CD4-positive, alpha-beta T cell treated with Interleukin-15 for 4 hours (primary cell): ENCODE measurements at regions not wholly inside any gene's neighbourhood (a gene's known extent, or its start where the extent isn't known, plus 50 kb on each side); places are given as distances from the start of the nearest gene placed in this dataset.
"Not testable (repeated sequence)": the region's sequence is repeated elsewhere in the genome, so short reads cannot be mapped to it uniquely, and the experiment has no call there.

Experiments
- DNase-seq: peaks from one replicate; pipeline ENCODE4 v3.0.0-alpha.2; 2020; ENCODE audit warnings: low spot score

DNA sequence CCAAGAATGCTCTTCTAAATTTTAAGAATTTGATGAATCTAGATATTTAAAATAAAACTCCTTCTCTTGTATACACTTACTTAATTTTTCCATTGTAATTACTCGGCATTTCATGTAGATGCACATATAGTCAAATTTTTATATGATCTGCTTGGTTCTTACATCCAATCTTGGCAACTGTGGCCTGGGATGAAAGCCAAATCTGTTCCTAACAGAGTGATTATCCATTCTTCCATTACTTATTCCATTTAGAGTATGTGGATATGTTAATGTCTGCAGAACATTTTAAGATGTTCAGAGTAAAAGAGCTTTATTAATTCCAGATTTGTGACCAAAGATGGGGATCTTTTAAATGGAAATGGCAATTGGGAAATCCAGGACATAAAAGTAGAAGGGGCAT, 144.1 kb upstream of the PDE7B start:
- no peak for DNase-seq

DNA sequence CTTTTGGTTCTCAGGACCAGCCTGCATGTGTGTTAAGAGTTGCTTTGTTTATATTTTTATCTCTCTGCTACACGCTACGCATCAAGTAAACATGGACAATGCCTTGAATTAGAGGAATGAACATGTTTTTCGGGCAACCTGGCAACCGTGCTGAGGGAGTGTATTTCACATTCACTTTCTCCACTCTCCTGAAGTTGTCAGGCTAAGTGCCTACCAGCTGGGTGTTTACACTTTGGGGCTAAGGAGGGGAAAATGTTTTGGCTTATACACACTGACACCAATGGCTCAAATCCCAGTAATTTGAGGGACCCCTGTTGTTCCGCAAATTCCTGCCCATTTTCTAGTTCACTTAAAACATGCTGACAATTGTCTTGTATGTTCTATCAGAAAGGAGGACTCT, 141.5 kb upstream of the PDE7B start:
- no peak for DNase-seq

DNA sequence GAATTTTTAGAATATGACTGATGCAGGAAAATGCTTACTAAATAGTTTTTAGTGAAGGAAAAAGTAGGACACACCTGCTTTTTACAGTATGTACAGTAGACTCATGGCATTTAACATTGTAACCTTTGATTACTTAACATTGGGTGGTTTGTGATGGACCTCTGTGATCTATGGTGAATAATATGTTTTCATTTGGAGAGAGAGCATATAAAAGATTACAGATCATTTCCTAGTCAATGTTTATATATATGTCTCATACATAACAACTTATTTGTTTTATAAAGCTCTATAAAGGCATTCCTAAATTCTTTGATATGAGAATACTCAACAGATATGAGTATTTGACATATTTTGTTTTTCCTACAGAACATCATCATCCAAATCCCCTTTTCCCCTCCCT, 129.3 kb upstream of the PDE7B start:
- DNase-seq = no peak

DNA sequence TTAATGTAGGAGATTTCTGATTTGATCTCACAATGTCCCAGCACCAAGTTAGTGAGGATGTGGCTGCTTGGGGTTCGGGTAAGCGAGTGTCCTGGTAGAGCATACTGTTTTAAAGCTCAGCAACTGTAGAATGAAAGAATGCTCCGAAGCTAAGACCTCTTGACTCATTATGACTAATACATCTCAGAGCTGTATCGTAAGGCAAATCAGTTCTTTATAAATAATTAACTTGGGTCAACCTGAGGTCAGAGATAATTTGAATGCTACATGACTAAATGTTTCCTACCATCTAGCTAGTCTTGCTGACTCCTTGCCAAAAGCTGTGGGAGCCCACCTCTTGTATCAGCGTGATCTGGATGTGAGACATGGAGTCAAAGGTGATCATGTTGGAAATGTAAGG, 128.8 kb upstream of the PDE7B start:
- no peak for DNase-seq

DNA sequence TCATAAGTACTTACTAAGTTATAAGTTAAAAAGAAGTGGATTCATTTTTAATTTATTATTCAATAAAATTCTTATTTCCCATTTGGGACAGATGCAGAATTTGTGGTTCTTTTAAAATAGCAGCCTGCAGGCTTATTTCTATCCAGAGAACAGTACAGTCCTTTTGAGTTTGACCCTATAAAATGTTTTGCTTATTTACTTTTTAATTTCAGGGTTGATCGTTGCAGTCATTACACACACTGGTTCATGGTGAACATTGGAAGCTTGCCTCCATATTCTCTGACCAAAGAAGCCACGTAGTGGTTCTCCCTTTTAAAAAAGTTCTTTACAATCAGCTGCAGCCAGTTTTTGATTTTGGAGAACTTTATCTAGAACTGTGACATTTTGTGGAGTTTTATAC, 122.9 kb upstream of the PDE7B start:
- DNase-seq = no peak

DNA sequence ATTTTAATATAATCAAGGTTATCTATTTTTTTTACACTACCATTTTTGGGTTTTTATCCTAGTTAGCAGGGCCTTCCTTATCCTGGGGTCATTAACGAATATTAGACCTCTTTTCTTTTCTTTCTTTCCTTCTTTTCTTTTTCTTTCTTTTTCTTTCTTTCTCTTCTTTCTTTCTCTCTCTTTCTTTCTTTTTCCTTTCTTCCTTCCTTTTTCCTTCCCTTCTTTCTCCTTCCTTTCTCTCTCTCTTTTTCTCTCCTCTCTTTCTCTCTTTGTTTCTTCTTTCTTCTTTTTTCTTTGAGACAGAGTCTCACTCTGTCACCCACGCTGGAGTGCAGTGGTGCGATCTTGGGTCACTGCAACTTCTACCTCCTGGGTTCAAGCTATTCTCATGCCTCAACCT, 120.4 kb upstream of the PDE7B start:
- no peak for DNase-seq

DNA sequence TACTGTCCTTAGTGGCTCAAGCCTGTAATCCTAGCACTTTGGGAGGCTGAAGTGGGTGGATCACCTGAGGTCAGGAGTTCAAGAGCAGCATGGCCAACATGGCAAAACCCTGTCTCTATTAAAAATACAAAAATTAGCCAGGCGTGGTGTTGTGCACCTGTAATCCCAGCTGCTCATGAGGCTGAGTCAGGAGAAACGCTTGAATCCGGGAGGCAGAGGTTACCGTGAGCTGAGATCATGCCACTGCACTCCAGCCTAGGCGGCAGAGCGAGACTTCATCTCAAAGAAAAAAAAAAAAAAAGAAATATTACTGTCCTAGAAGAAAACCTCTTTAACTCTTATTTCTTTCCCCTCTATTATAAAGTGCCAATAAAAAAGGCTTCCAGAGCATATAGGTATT, 115.2 kb upstream of the PDE7B start:
- DNase-seq = not testable (repeated sequence)

DNA sequence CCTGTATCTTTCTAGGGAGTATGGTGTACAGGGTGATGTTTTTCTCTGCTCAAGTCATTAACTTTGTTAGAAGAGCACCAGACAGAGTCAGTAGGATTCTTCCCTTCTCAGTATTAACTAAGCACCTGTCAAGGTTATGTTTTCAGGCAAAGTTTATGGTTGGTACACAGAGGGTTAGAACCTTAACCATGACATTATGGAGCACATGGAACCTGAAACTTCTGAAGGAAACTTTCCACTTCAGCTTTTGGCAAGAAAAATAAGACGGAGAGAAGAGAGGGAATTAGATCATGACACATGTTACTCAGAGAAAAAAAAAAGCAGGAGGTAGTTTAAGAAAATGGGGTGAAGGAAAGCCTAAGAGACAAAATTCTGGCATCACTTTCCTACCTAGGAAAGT, 112.9 kb upstream of the PDE7B start:
- DNase-seq = no peak

- DNase-seq = no peak
These were observed 112.2 kb upstream of the PDE7B start for GRCh38 chr6:135739288-135739687.

GRCh38 chr6:135740580-135740979, 110.9 kb upstream of the PDE7B start:
- DNase-seq = no peak

DNA sequence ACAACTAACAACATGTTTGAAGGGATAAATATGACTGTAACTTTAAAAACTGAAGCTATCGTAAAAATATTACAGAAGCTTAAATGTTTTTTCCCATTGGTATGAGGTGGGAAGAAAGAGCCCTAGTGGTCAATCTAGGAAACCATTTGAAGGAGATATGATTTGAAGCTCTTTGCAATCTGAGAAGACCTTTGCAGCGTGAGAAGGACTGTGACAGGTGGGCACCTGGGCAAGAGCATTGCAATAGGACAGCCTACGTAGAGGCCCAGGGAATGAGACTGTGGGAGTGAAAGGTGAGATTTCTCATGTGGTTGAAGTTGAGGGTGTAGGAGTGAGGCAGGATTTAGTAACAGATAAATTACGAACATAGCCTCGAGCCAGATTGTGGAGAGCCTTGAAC, 108.0 kb upstream of the PDE7B start:
- DNase-seq = no peak

DNA sequence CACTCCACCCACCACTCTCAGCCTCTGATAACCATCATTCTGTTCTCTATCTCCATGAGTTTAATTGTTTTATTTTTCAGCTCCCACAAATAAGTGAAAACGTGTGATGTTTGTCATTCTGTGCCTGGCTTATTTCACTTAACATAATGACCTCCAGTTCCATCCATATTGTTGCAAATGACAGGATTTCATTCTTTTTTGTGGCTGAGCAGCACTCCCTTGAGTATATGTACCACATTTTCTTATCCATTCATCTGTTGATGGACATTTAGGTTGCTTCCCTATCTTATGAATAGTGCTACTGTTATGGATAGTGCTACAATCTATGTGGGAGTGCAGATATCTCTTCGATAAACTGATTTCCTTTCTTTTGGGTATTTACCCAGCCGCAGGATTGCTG, 103.3 kb upstream of the PDE7B start:
- no peak for DNase-seq

DNA sequence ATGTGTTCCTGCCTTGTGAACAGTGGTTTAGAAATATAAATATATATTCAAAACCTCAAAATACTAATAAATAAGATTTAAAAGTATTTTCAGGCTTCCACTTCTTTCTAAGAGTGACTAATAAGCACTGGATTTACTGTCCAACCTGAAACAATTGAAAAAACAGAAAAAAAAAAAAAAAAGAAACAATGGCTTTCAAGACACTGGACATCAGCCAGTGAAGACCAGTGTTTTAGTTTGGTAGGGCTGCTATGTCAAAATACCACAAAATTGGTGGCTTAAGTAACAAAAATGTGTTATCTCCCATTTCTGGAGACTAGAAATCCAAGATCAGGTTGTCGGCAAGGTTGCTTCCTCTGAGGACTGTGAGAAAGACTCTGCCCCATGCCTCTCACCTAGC, 101.4 kb upstream of the PDE7B start:
- DNase-seq = no peak

- DNase-seq = no peak
These were observed 98.3 kb upstream of the PDE7B start for GRCh38 chr6:135753196-135753595.

- no peak for DNase-seq
These were observed 91.7 kb upstream of the PDE7B start for GRCh38 chr6:135759831-135760230.

DNA sequence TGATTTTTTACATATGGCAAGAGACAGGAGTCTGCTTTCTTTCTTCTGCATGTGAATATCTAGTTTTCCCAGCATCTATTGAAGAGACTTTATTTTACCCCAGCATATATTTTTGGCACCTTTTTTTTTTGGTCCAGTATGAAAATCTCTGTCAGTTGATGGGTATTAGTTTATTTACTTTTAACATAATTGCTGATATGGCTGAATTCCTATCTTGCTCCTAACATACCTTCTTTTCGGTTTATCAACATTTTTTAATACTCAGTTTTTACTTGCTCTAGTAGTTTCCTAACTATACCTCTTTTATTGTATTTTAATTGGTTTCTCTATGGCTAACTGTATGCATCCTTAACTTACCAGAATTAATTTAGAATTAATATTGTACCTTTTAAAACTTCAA, 77.5 kb upstream of the PDE7B start:
- no peak for DNase-seq

GRCh38 chr6:135779213-135779612, 72.3 kb upstream of the PDE7B start:
- DNase-seq = no peak

DNA sequence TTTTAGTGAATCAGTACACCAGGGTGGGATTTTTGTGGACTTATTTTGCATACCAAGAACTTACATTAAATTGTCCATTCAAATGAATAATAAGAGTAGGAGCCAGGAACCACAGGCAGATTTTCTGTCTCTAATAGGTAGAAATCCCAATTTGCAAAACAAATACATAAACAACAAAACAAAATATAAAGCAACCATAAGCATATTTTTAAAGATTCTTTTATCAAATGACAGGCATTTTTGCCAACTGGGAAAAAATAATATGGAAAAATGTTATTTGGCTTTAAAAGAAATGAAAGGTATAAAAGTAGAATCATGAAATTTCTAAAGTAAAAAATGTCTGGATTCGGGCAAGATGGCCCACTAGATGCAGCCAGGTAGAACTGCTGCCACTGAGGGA, 71.2 kb upstream of the PDE7B start:
- no peak for DNase-seq

DNA sequence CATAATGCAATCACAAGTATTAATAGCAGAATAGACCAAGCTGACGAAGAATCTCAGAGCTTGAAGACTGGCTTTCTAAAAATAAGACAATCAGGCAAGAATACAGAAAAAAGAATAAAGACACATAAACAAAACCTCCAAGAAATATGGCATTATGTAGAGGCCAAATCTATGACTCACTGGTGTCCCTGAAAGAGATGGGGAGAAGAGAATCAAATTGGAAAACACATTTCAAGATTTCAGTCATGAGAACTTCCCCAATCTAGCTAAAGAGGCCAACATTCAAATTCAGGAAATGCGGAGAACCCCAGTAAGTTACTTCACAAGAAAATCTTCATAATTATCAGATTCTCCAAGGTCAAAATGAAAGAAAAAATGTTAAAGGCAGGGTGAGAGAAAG, 69.0 kb upstream of the PDE7B start:
- no peak for DNase-seq

GRCh38 chr6:135784507-135784906, 67.0 kb upstream of the PDE7B start:
- no peak for DNase-seq

DNA sequence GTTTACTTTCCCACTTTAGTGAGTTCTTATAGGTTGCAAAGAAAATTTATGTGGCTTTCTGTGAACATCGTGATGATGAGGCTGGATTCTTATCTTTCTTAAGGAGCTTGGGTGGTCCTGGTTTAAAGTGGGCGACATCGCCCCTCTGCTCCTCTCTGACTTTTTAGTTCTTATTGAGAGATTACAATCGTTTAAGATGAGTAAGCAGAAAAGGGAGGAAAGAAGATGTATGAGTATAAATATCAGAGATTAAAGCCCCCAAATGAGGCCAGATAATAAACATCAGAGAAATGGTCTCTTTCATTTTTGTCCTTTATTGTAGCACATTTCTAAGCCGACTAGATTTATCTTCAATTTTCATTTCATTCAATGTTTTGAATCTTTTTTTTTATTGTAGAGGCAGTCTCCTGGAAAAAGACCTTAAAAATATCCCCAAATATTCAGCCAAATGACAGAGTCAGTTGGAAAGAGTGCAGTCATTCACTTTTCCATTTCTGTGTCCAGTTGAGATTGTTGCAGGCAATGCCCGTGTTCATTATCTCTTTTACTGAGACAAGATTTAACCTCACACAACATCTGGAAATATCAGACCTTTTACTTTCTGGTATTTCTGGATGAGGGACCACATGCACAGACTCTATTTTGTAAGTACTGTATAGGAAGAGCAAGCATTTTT, 62.0 kb upstream of the PDE7B start:
- no peak for DNase-seq

DNA sequence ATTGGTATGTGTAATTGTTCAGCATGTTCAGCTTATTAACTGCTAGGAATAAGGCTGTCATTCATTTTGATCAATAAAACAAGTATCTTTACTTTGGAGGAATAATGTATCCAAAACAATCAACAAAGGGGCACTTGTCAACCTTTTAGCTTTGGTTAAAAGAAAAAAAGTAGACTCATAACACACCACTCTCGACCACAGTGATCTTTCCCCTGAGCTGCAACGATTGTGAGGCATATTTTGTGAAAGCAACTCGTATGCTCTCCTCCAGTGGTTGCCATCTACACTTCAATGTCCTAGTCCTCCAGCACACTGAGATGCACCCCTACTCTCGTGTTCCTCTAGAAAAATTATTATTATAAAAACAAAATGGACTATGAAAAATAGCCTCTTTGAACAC, 60.1 kb upstream of the PDE7B start:
- DNase-seq = no peak

DNA sequence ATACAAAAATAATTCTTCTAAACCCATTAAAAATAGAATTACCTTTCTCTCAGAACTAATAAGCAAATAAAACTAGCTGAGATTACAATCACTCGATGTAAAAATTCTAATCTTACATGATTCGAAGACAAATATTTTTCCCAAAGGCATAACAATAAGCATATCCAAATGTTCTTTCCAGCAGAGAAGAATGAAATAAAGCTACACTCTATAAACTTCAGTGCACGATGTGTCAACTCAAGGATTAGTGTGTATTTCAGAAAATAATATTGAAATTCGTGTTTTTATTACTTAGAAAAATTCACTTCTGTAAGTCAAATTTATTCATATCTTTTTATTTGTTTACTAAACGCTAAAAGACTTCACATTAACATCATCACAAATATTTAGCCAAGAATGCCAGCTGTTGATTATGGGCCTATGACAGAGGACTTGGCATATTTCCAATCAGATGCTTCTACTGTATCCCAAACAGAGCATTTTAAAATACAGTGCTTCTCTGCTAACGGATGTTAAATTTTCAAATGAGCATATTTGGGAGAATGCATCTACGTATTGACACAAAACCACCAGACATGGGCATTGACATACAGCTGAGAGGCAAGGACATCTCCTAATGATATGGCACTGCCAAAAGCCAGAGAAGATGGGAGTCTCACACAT, 54.7 kb upstream of the PDE7B start:
- no peak for DNase-seq

GRCh38 chr6:135797361-135797760, 54.1 kb upstream of the PDE7B start:
- no peak for DNase-seq
